Esophagus (tissue), 2 donors: ENCODE measurements at regions not wholly inside any gene's neighbourhood (a gene's known extent, or its start where the extent isn't known, plus 50 kb on each side); places are given as distances from the start of the nearest gene placed in this dataset.

ENCODE experiments used
- H3K27ac ChIP-seq, 2 donors: one replicate each; pipeline ENCODE4 v1.5.1; 2013; ENCODE audit warnings: low read depth in 2 of 2, mild to moderate bottlenecking in 2 of 2, inconsistent platforms in 1 of 2, low read length in 1 of 2, moderate library complexity in 1 of 2
- H3K27me3 ChIP-seq, 2 donors: one replicate each; pipeline ENCODE4 v1.6.1; 2013; ENCODE audit warnings: low read length in 2 of 2, control low read depth in 1 of 2, mild to moderate bottlenecking in 1 of 2; ENCODE audit not compliant: insufficient read depth in 2 of 2, control insufficient read depth in 1 of 2
- H3K36me3 ChIP-seq, 2 donors: one replicate each; pipeline ENCODE4 v1.6.1; 2013; ENCODE audit warnings: low read length in 1 of 2; ENCODE audit not compliant: control insufficient read depth in 2 of 2, insufficient read depth in 2 of 2
- H3K4me1 ChIP-seq, 2 donors: one replicate each; pipeline ENCODE4 v1.6.1; 2013; ENCODE audit warnings: low read length in 1 of 2; ENCODE audit not compliant: control insufficient read depth in 2 of 2, insufficient read depth in 2 of 2
- H3K4me3 ChIP-seq, 2 donors: one replicate each; pipeline ENCODE4 v1.5.1; 2013; ENCODE audit warnings: low read length in 2 of 2, mild to moderate bottlenecking in 2 of 2, low read depth in 1 of 2, moderate library complexity in 1 of 2
- H3K9me3 ChIP-seq, 2 donors: one replicate each; pipeline ENCODE4 v1.6.1; 2013; ENCODE audit warnings: mild to moderate bottlenecking in 2 of 2, low read depth in 1 of 2, low read length in 1 of 2, moderate library complexity in 1 of 2; ENCODE audit not compliant: control insufficient read depth in 2 of 2, insufficient read depth in 1 of 2
- WGBS, 2 donors: extraction: QIAGEN DNeasy Blood & Tissue Kit; methylation state at CpG; one replicate each; pipeline ENCODE4 v1.1.7; 2013; 5-methylcytosine and 5-hydroxymethylcytosine counted together
- donor health status: healthy with polysubstance abuse.
- donor health status: Bipolar disorder and iron deficiency.

DNA sequence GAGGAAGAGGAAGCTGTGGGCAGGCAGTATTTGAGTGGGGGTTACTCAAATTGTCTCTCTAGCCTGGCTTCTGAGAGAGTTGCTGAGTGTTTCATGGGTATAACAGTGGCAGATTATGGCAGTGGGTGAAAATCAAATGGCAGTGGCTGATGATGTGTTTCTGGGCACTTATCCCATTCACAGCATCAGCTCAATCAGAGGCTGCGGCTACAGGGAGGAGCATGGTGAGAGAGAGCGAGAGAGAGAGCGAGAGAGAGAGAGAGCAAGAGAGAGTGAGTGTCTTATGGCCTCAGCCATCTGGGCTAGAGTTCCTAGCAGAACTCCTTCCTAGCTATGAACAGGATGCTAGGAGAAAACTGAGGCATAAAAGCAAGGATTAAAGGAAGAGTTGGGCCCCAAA is 178.9 kb downstream of the OLFM4 start:
- H3K27ac ChIP-seq, result no peak overlapping the region
- WGBS, 2 donors, result 82 to 90% methylated on average over 3 of the region's 3 CpGs
- H3K27me3 ChIP-seq, result no peaks in the 10 kb centered on the region
- H3K4me1 ChIP-seq, result no peaks in the 10 kb centered on the region
- no peak overlapping the region for H3K4me3 ChIP-seq
- H3K36me3 ChIP-seq, result no peaks in the 10 kb centered on the region
- H3K9me3 ChIP-seq, result no peaks in the 10 kb centered on the region

DNA sequence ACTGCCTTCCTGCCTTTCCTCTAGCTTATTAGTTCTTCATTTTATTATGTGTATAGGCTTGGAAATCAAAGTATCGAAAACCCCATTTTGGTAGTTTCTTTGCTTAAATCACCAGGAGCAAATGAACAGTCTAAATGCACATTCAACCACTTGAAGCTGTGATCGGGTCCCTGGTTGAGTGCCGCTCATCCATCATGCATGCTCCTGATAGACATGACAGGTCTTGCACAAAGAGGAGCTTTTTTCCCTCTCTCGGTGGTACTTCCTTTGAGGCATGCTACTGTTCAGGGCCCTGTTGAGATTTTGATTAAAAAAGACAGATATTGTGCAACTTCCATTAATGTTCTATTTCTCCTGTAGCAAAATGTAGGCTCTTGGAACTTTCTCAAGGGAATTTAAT is 185.8 kb downstream of the OLFM4 start:
- Histone ChIP-seq H3K36me3 (no peaks in the 10 kb centered on the region), H3K4me3 (no peak overlapping the region), H3K9me3 (no peaks in the 10 kb centered on the region), H3K4me1 (no peaks in the 10 kb centered on the region), H3K27ac (no peak overlapping the region), H3K27me3 (no peaks in the 10 kb centered on the region)
- 52% methylated on average over 4 of the region's 4 CpGs for WGBS, 2 donors

- no peaks in the 10 kb centered on the region for H3K36me3 ChIP-seq
- no peaks in the 10 kb centered on the region for H3K9me3 ChIP-seq
- H3K27ac ChIP-seq, result no peak overlapping the region
- no peaks in the 10 kb centered on the region for H3K27me3 ChIP-seq
- H3K4me3 ChIP-seq, result no peak overlapping the region
- 63 to 65% methylated on average over 2 of the region's 2 CpGs for WGBS, 2 donors
- no peaks in the 10 kb centered on the region for H3K4me1 ChIP-seq
Measured at GRCh38 chr13:53215563-53215962, 186.9 kb downstream of the OLFM4 start.

GRCh38 chr13:53216773-53217172 is 188.2 kb downstream of the OLFM4 start:
- WGBS, 2 donors, result 22 to 40% methylated on average over 1 of the region's 1 CpG

DNA sequence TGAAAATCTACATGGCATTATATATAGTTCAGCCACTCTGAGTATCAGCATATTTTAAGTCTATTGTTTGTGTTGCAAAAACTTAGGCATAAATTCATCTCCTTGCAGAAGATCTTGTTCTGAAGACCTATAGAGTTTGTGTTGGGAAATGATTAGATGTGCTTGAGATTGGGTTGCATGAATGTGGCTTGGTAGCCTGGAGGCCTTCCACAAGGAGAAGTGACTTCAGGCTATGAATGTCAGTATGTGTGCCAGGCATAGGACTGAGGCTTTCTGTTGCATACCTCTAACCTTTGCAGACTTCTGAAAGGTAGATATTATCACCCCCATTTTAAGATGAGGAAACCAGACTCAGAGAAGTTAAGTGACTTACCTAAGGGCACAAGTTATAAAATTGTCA is 188.6 kb downstream of the OLFM4 start:
- no peaks in the 10 kb centered on the region for H3K9me3 ChIP-seq
- H3K4me3 ChIP-seq, result no peak overlapping the region
- H3K4me1 ChIP-seq, result no peaks in the 10 kb centered on the region
- no peaks in the 10 kb centered on the region for H3K27me3 ChIP-seq
- H3K27ac ChIP-seq, result no peak overlapping the region
- H3K36me3 ChIP-seq, result no peaks in the 10 kb centered on the region

More at GRCh38 chr13:53216773-53217172, 188.2 kb downstream of the OLFM4 start:
- Histone ChIP-seq H3K9me3 (no peaks in the 10 kb centered on the region), H3K27ac (no peak overlapping the region), H3K27me3 (no peaks in the 10 kb centered on the region), H3K4me1 (no peaks in the 10 kb centered on the region), H3K36me3 (no peaks in the 10 kb centered on the region), H3K4me3 (no peak overlapping the region)

- no peak overlapping the region for H3K27ac ChIP-seq
- H3K36me3 ChIP-seq, result no peaks in the 10 kb centered on the region
- no peaks in the 10 kb centered on the region for H3K4me1 ChIP-seq
- no peak overlapping the region for H3K4me3 ChIP-seq
- H3K27me3 ChIP-seq, result peaks cover 0 to 2% of the 10 kb centered on the region in 2 donors
- WGBS, 2 donors, result 76 to 80% methylated on average over 3 of the region's 3 CpGs
- peaks cover 0 to 2% of the 10 kb centered on the region in 2 donors for H3K9me3 ChIP-seq
Measured at GRCh38 chr13:53220038-53220437, 191.4 kb downstream of the OLFM4 start.

DNA sequence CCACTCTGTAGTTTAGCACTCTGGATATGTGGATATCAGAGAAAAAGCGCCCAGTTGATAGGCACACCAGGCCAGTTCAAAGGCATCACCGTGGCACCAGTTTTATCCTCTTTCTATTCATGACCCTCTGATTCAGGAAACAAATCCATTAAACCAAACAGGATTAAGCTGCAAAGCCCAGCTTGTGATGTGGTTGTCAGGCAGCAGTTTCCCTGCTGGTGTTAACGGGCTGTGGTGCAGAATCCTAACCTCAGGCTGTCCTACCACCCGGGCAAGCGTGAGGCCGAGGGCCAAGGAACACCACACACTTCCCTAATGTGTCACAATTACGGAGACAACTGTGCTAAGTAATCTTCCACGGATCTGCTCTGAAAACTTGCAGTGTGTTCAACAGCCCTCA is 209.1 kb downstream of the OLFM4 start:
- Histone ChIP-seq H3K36me3 (no peaks in the 10 kb centered on the region), H3K9me3 (peaks cover 0 to 2% of the 10 kb centered on the region in 2 donors), H3K4me1 (no peaks in the 10 kb centered on the region), H3K4me3 (no peak overlapping the region), H3K27ac (no peak overlapping the region), H3K27me3 (peaks cover 0 to 2% of the 10 kb centered on the region in 2 donors)
- 26 to 42% methylated on average over 8 of the region's 8 CpGs for WGBS, 2 donors

GRCh38 chr13:53238261-53238660 is 209.6 kb downstream of the OLFM4 start:
- H3K36me3 ChIP-seq, result no peaks in the 10 kb centered on the region
- peaks cover 0 to 2% of the 10 kb centered on the region in 2 donors for H3K9me3 ChIP-seq
- WGBS, 2 donors, result 28 to 33% methylated on average over 10 of the region's 10 CpGs
- no peaks in the 10 kb centered on the region for H3K4me1 ChIP-seq
- no peak overlapping the region for H3K4me3 ChIP-seq
- H3K27me3 ChIP-seq, result peaks cover 0 to 2% of the 10 kb centered on the region in 2 donors
- H3K27ac ChIP-seq, result no peak overlapping the region

GRCh38 chr13:53240401-53241025 is 211.9 kb downstream of the OLFM4 start:
- 60 to 61% methylated on average over 14 of the region's 14 CpGs for WGBS, 2 donors
- Histone ChIP-seq H3K27ac (no peak overlapping the region), H3K27me3 (no peaks in the 10 kb centered on the region), H3K4me3 (no peak overlapping the region), H3K36me3 (no peaks in the 10 kb centered on the region), H3K4me1 (no peaks in the 10 kb centered on the region), H3K9me3 (peaks cover 0 to 2% of the 10 kb centered on the region in 2 donors)

DNA sequence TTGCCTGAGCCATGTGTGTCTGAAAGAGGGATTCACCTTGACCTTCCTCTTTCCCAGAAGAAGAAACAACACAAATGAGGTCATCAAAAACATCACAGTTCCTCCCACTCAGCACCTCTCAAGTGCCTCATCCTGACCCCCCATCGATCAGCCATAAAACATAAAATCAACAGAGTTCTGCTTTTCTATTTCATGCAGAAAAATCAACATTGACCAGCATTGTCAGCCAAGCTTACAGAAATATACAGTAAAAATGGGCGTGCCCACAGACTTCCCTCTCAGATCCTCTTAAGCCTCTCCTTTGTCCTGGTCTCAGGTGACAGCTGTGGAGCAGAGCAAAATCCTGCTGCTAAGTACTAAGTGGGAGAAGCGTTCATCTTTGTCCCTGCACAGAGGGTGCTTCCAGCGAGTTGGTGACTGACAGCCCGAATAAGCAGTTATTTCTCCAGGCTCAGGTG is 213.3 kb downstream of the OLFM4 start:
- 42 to 49% methylated on average over 5 of the region's 5 CpGs for WGBS, 2 donors
- Histone ChIP-seq H3K27ac (no peak overlapping the region), H3K9me3 (no peaks in the 10 kb centered on the region), H3K27me3 (no peaks in the 10 kb centered on the region), H3K36me3 (no peaks in the 10 kb centered on the region), H3K4me3 (no peak overlapping the region), H3K4me1 (no peaks in the 10 kb centered on the region)
